Gastrocnemius medialis (tissue), 4 donors: ENCODE measurements at regions not wholly inside any gene's neighbourhood (a gene's known extent, or its start where the extent isn't known, plus 50 kb on each side); places are given as distances from the start of the nearest gene placed in this dataset.

Experiments
- ATAC-seq, 2 donors: fragments of 150-250 bp; one replicate each; pipeline ENCODE4 v1.9.1; 2016
- DNase-seq, 2 donors: peaks; one replicate each; pipeline ENCODE4 v3.0.0-alpha.2; 2019
- H3K27ac ChIP-seq, 4 donors: fragments of 200-600 bp; sonication (generic); 1 replicate in 1 of 4; 2 replicates in 3 of 4; pipeline ENCODE4 v1.5.1; 2016 to 2018; ENCODE audit warnings: mild to moderate bottlenecking in 2 of 4, moderate library complexity in 1 of 4
- H3K27me3 ChIP-seq, 3 donors: fragments of 200-600 bp; sonication (generic) in 2 of 3; 1 replicate in 1 of 3; 2 replicates in 2 of 3; pipeline versions ENCODE4 v1.5.1 to v1.6.0; 2016 to 2019; ENCODE audit warnings: mild to moderate bottlenecking in 1 of 3, moderate library complexity in 1 of 3
- H3K36me3 ChIP-seq, 2 donors: fragments of 200-600 bp; sonication (generic) in 1 of 2; one replicate each; pipeline ENCODE4 v1.5.1; 2017 to 2018
- H3K4me1 ChIP-seq, 2 donors: fragments of 200-600 bp; sonication (generic) in 1 of 2; one replicate each; pipeline ENCODE4 v1.5.1; 2016 to 2017; ENCODE audit warnings: mild to moderate bottlenecking in 2 of 2
- H3K4me3 ChIP-seq, 4 donors: fragments of 200-600 bp; sonication (generic) in 3 of 4; 1 replicate in 1 of 4; 2 replicates in 3 of 4; pipeline ENCODE4 v1.5.1; 2016 to 2019; ENCODE audit warnings: mild to moderate bottlenecking in 2 of 4
- H3K9me3 ChIP-seq, 3 donors: fragments of 200-600 bp; sonication (generic) in 2 of 3; 1 replicate in 1 of 3; 2 replicates in 2 of 3; pipeline ENCODE4 v1.5.1; 2016 to 2019
- CTCF ChIP-seq, 5 experiments: fragments of 450-650 bp in 3 of 5; fragments of 200-600 bp in 2 of 5; sonication (generic) in 2 of 5; IDR thresholded peaks in 4 of 5; conservative IDR thresholded peaks in 1 of 5; 1 replicate in 4 of 5; 2 replicates in 1 of 5; pipeline ENCODE4 v1.5.1; 2016 to 2019; ENCODE audit warnings: antibody characterized with exemption in 5 of 5, mild to moderate bottlenecking in 3 of 5, moderate library complexity in 3 of 5
- POLR2A ChIP-seq, 2 donors: fragments of 450-650 bp; IDR thresholded peaks; one replicate each; pipeline ENCODE4 v1.6.1; 2017; ENCODE audit warnings: antibody characterized with exemption in 2 of 2, mild to moderate bottlenecking in 2 of 2, moderate library complexity in 2 of 2
- in situ Hi-C, 4 donors: fragments of 200-750 bp; cut with MboI; loops; one replicate each; pipeline versions ENCODE4 v1.15.0 to v1.8.0; 2017; ENCODE audit warnings: low sequenced_read_pairs in 4 of 4
- intact Hi-C: fragments of 100-400 bp; cut with DNase I; formaldehyde crosslinking; loops from one replicate; pipeline ENCODE4 v1.15.1; 2023; ENCODE audit warnings: low total_unique reads

GRCh38 chr20:52542131-52542530 lies 350.6 kb upstream of the ZFP64 start:
- H3K4me1 ChIP-seq = no peaks in the 10 kb centered on the region
- no peaks in the 10 kb centered on the region for H3K9me3 ChIP-seq
- no peak overlapping the region for H3K4me3 ChIP-seq
- no peak overlapping the region for H3K27ac ChIP-seq
- ATAC-seq (no peak), DNase-seq (no peak)
- intact Hi-C loops = no loop called here
- H3K27me3 ChIP-seq = no peaks in the 10 kb centered on the region
- TF ChIP-seq CTCF (IDR thresholded peaks at IDR 0.05 in 4 of 5, conservative IDR thresholded peaks at IDR 0.05 in 1 of 5) (no peak), POLR2A (IDR thresholded peaks at IDR 0.05) (no peak)
- H3K36me3 ChIP-seq = no peaks in the 10 kb centered on the region
- in situ Hi-C loops = no loop called here

GRCh38 chr20:52540509-52540908 lies 348.9 kb upstream of the ZFP64 start:
- H3K4me3 ChIP-seq = no peak overlapping the region
- no peaks in the 10 kb centered on the region for H3K27me3 ChIP-seq
- in situ Hi-C loops = no loop called here
- H3K36me3 ChIP-seq = no peaks in the 10 kb centered on the region
- DNase-seq (no peak), ATAC-seq (no peak)
- H3K27ac ChIP-seq = no peak overlapping the region
- intact Hi-C loops = no loop called here
- H3K9me3 ChIP-seq = no peaks in the 10 kb centered on the region
- TF ChIP-seq POLR2A (IDR thresholded peaks at IDR 0.05) (no peak), CTCF (IDR thresholded peaks at IDR 0.05 in 4 of 5, conservative IDR thresholded peaks at IDR 0.05 in 1 of 5) (no peak)
- no peaks in the 10 kb centered on the region for H3K4me1 ChIP-seq

GRCh38 chr20:52539891-52540290 lies 348.3 kb upstream of the ZFP64 start:
- Histone ChIP-seq H3K27ac (no peak overlapping the region), H3K36me3 (no peaks in the 10 kb centered on the region), H3K4me1 (no peaks in the 10 kb centered on the region), H3K27me3 (no peaks in the 10 kb centered on the region), H3K4me3 (no peak overlapping the region), H3K9me3 (no peaks in the 10 kb centered on the region)
- intact Hi-C loops (no loop called here), in situ Hi-C loops (no loop called here)
- TF ChIP-seq CTCF (IDR thresholded peaks at IDR 0.05 in 4 of 5, conservative IDR thresholded peaks at IDR 0.05 in 1 of 5) = no peak
- no peak for TF ChIP-seq POLR2A (IDR thresholded peaks at IDR 0.05)
- DNase-seq = no peak
- ATAC-seq = no peak

GRCh38 chr20:52536841-52537400 lies 345.3 kb upstream of the ZFP64 start:
- TF ChIP-seq CTCF (IDR thresholded peaks at IDR 0.05 in 4 of 5, conservative IDR thresholded peaks at IDR 0.05 in 1 of 5) (no peak), POLR2A (IDR thresholded peaks at IDR 0.05) (no peak)
- Histone ChIP-seq H3K36me3 (no peaks in the 10 kb centered on the region), H3K9me3 (no peaks in the 10 kb centered on the region), H3K4me3 (no peak overlapping the region), H3K27me3 (no peaks in the 10 kb centered on the region), H3K27ac (no peak overlapping the region), H3K4me1 (no peaks in the 10 kb centered on the region)
- ATAC-seq = no peak
- in situ Hi-C loops (no loop called here), intact Hi-C loops (no loop called here)
- DNase-seq = no peak

- Histone ChIP-seq H3K4me3 (no peak overlapping the region), H3K27me3 (no peaks in the 10 kb centered on the region), H3K27ac (no peak overlapping the region), H3K9me3 (no peaks in the 10 kb centered on the region), H3K4me1 (no peaks in the 10 kb centered on the region), H3K36me3 (no peaks in the 10 kb centered on the region)
- ATAC-seq (no peak), DNase-seq (no peak)
- in situ Hi-C loops (no loop called here), intact Hi-C loops (no loop called here)
- TF ChIP-seq CTCF (IDR thresholded peaks at IDR 0.05 in 4 of 5, conservative IDR thresholded peaks at IDR 0.05 in 1 of 5) = no peak
- TF ChIP-seq POLR2A (IDR thresholded peaks at IDR 0.05) = no peak
Observed at GRCh38 chr20:52536040-52536439, 344.5 kb upstream of the ZFP64 start.
